ENCODE measurements at regions not wholly inside any gene's neighbourhood (a gene's known extent, or its start where the extent isn't known, plus 50 kb on each side); places are given as distances from the start of the nearest gene placed in this dataset.

DNA sequence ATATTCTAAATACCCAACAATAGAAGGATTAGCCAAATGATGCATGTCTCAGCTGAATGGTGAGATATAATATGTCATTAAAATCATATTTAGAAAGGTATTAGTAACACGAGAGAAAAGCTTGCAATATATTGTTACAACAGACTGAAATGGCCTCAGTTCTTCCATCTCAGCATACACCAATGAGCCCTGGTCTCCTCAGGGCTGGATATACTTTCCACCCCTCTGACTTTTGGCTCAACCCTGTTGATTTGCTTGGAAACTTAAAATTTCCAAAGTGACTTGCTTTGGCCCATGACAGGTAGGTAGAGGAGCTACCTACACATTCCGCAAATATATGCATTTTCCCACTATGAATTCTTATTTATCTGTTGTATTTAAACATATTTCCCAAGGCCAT lies 908.1 kb upstream of the TMEM132C start:
- no peak overlapping the region for H3K27ac Mint-ChIP-seq (ENCODE audit: unreplicated experiment)
- intact Hi-C loops (cut with micrococcal nuclease; ENCODE audit: unreplicated experiment), result no loop called here
- no peak overlapping the region for H3K4me3 Mint-ChIP-seq (ENCODE audit: low read depth, unreplicated experiment)
- H3K9me3 Mint-ChIP-seq (ENCODE audit: low read depth, unreplicated experiment), result peaks cover 10% of the 10 kb centered on the region
- BruUV-seq (replicated peaks), result no TSS peak
- CTCF ChIA-PET, result no interaction called here
- no peaks in the 10 kb centered on the region for H3K4me1 Mint-ChIP-seq (ENCODE audit: low read depth, unreplicated experiment)
- TF ChIP-seq CTCF (IDR thresholded peaks at IDR 0.05; ENCODE audit: unreplicated experiment), result no peak
- H3K27me3 Mint-ChIP-seq (ENCODE audit: unreplicated experiment), result no peaks in the 10 kb centered on the region
- H3K36me3 Mint-ChIP-seq (ENCODE audit: insufficient read depth, unreplicated experiment), result no peaks in the 10 kb centered on the region
- no peak for DNase-seq

DNA sequence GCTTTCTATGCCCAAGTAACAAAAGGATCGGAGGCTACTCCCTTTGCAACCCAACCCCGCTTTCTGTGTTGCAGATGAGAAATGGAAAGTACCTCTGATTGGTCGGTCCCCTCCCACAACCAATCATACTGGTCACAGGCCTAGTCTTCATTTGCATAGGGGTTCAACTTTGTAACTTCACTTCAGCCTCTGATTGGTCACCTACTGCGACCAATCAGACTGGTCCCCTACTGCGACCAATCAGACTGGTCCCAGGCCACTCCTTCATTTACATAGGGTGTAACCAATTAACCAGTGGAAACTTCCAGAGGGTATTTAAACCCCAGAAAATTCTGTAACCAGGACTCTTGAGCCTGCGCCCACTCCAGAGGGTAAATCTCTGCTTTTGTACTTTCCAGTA lies 906.4 kb upstream of the TMEM132C start:
- no peaks in the 10 kb centered on the region for H3K4me1 Mint-ChIP-seq (ENCODE audit: low read depth, unreplicated experiment)
- peaks cover 11% of the 10 kb centered on the region for H3K9me3 Mint-ChIP-seq (ENCODE audit: low read depth, unreplicated experiment)
- H3K27ac Mint-ChIP-seq (ENCODE audit: unreplicated experiment), result no peak overlapping the region
- TF ChIP-seq CTCF (IDR thresholded peaks at IDR 0.05; ENCODE audit: unreplicated experiment), result no peak
- intact Hi-C loops (cut with micrococcal nuclease; ENCODE audit: unreplicated experiment), result no loop called here
- CTCF ChIA-PET, result no interaction called here
- H3K4me3 Mint-ChIP-seq (ENCODE audit: low read depth, unreplicated experiment), result no peak overlapping the region
- no peak for DNase-seq
- H3K27me3 Mint-ChIP-seq (ENCODE audit: unreplicated experiment), result no peaks in the 10 kb centered on the region
- no peaks in the 10 kb centered on the region for H3K36me3 Mint-ChIP-seq (ENCODE audit: insufficient read depth, unreplicated experiment)
- no TSS peak for BruUV-seq (replicated peaks)

GRCh38 chr12:127362121-127362520 lies 904.8 kb upstream of the TMEM132C start:
- Mint-ChIP-seq H3K27ac (ENCODE audit: unreplicated experiment) (no peak overlapping the region), H3K9me3 (ENCODE audit: low read depth, unreplicated experiment) (peaks cover 11% of the 10 kb centered on the region), H3K4me3 (ENCODE audit: low read depth, unreplicated experiment) (no peak overlapping the region), H3K4me1 (ENCODE audit: low read depth, unreplicated experiment) (no peaks in the 10 kb centered on the region), H3K27me3 (ENCODE audit: unreplicated experiment) (no peaks in the 10 kb centered on the region), H3K36me3 (ENCODE audit: insufficient read depth, unreplicated experiment) (no peaks in the 10 kb centered on the region)
- no TSS peak for BruUV-seq (replicated peaks)
- CTCF ChIA-PET, result no interaction called here
- intact Hi-C loops (cut with micrococcal nuclease; ENCODE audit: unreplicated experiment), result no loop called here
- no peak for TF ChIP-seq CTCF (IDR thresholded peaks at IDR 0.05; ENCODE audit: unreplicated experiment)
- DNase-seq, result no peak

GRCh38 chr12:127363392-127363791 lies 903.6 kb upstream of the TMEM132C start:
- Mint-ChIP-seq H3K9me3 (ENCODE audit: low read depth, unreplicated experiment) (peaks cover 6% of the 10 kb centered on the region), H3K27ac (ENCODE audit: unreplicated experiment) (no peak overlapping the region), H3K36me3 (ENCODE audit: insufficient read depth, unreplicated experiment) (no peaks in the 10 kb centered on the region), H3K27me3 (ENCODE audit: unreplicated experiment) (no peaks in the 10 kb centered on the region), H3K4me3 (ENCODE audit: low read depth, unreplicated experiment) (no peak overlapping the region), H3K4me1 (ENCODE audit: low read depth, unreplicated experiment) (no peaks in the 10 kb centered on the region)
- no TSS peak for BruUV-seq (replicated peaks)
- intact Hi-C loops (cut with micrococcal nuclease; ENCODE audit: unreplicated experiment), result no loop called here
- TF ChIP-seq CTCF (IDR thresholded peaks at IDR 0.05; ENCODE audit: unreplicated experiment), result no peak
- CTCF ChIA-PET, result no interaction called here
- no peak for DNase-seq

GRCh38 chr12:127373559-127373958 lies 893.4 kb upstream of the TMEM132C start:
- CTCF ChIA-PET, result no interaction called here
- H3K9me3 Mint-ChIP-seq (ENCODE audit: low read depth, unreplicated experiment), result peaks cover 9% of the 10 kb centered on the region
- H3K27me3 Mint-ChIP-seq (ENCODE audit: unreplicated experiment), result no peaks in the 10 kb centered on the region
- BruUV-seq (replicated peaks), result no TSS peak
- no peaks in the 10 kb centered on the region for H3K4me1 Mint-ChIP-seq (ENCODE audit: low read depth, unreplicated experiment)
- H3K27ac Mint-ChIP-seq (ENCODE audit: unreplicated experiment), result no peak overlapping the region
- no peaks in the 10 kb centered on the region for H3K36me3 Mint-ChIP-seq (ENCODE audit: insufficient read depth, unreplicated experiment)
- DNase-seq, result no peak
- intact Hi-C loops (cut with micrococcal nuclease; ENCODE audit: unreplicated experiment), result no loop called here
- H3K4me3 Mint-ChIP-seq (ENCODE audit: low read depth, unreplicated experiment), result no peak overlapping the region
- TF ChIP-seq CTCF (IDR thresholded peaks at IDR 0.05; ENCODE audit: unreplicated experiment), result no peak
